ENCODE measurements at regions not wholly inside any gene's neighbourhood (a gene's known extent, or its start where the extent isn't known, plus 50 kb on each side); places are given as distances from the start of the nearest gene placed in this dataset.

- Histone ChIP-seq H3K4me3 (ENCODE audit: insufficient read depth, low read depth, low read length) (no peak overlapping the region), H3K36me3 (replicated peaks; ENCODE audit: control insufficient read depth, insufficient read depth, low read length) (no peaks in the 10 kb centered on the region), H3K27me3 (ENCODE audit: control insufficient read depth, insufficient read depth, low read length) (no peaks in the 10 kb centered on the region)
- DNase-seq = no peak
Observed at GRCh38 chr15:94682171-94682570, 450.8 kb downstream of the MCTP2 start.

DNA sequence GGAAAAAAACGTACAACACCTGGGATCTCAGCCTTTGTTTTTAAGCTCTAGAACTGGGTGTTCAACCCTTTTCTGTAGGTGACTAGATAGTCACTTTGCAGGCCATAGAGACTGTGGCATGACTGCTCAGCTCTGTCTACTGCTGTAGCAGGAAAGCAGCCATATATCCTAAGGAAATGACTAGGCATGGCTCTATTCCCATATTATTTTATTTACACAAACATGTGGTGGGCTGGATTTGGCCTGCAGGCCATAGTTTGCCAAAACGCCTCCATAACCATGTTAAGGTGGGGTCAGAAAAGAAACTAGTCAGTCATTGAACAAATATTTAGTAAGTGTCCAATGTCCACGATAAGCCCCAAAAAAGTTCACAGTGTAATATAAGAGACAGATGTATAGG is 452.5 kb downstream of the MCTP2 start:
- Histone ChIP-seq H3K36me3 (replicated peaks; ENCODE audit: control insufficient read depth, insufficient read depth, low read length) (no peaks in the 10 kb centered on the region), H3K4me3 (ENCODE audit: insufficient read depth, low read depth, low read length) (no peak overlapping the region), H3K27me3 (ENCODE audit: control insufficient read depth, insufficient read depth, low read length) (no peaks in the 10 kb centered on the region)
- no peak for DNase-seq

- H3K36me3 ChIP-seq (replicated peaks; ENCODE audit: control insufficient read depth, insufficient read depth, low read length) = no peaks in the 10 kb centered on the region
- no peak for DNase-seq
- no peaks in the 10 kb centered on the region for H3K27me3 ChIP-seq (ENCODE audit: control insufficient read depth, insufficient read depth, low read length)
- no peak overlapping the region for H3K4me3 ChIP-seq (ENCODE audit: insufficient read depth, low read depth, low read length)
Observed at GRCh38 chr15:94691169-94691568, 459.8 kb downstream of the MCTP2 start.

- Histone ChIP-seq H3K36me3 (replicated peaks; ENCODE audit: control insufficient read depth, insufficient read depth, low read length) (no peaks in the 10 kb centered on the region), H3K4me3 (ENCODE audit: insufficient read depth, low read depth, low read length) (no peak overlapping the region), H3K27me3 (ENCODE audit: control insufficient read depth, insufficient read depth, low read length) (no peaks in the 10 kb centered on the region)
- DNase-seq = no peak
Observed at GRCh38 chr15:94692710-94693109, 461.3 kb downstream of the MCTP2 start.

- no peaks in the 10 kb centered on the region for H3K27me3 ChIP-seq (ENCODE audit: control insufficient read depth, insufficient read depth, low read length)
- no peaks in the 10 kb centered on the region for H3K36me3 ChIP-seq (replicated peaks; ENCODE audit: control insufficient read depth, insufficient read depth, low read length)
- no peak overlapping the region for H3K4me3 ChIP-seq (ENCODE audit: insufficient read depth, low read depth, low read length)
- DNase-seq = no peak
Observed at GRCh38 chr15:94700211-94700610, 468.9 kb downstream of the MCTP2 start.

GRCh38 chr15:94701281-94701985 is 470.1 kb downstream of the MCTP2 start:
- no peak for DNase-seq
- H3K27me3 ChIP-seq (ENCODE audit: control insufficient read depth, insufficient read depth, low read length) = no peaks in the 10 kb centered on the region
- H3K4me3 ChIP-seq (ENCODE audit: insufficient read depth, low read depth, low read length) = no peak overlapping the region
- H3K36me3 ChIP-seq (replicated peaks; ENCODE audit: control insufficient read depth, insufficient read depth, low read length) = no peaks in the 10 kb centered on the region

GRCh38 chr15:94703596-94703995 is 472.2 kb downstream of the MCTP2 start:
- H3K36me3 ChIP-seq (replicated peaks; ENCODE audit: control insufficient read depth, insufficient read depth, low read length) = no peaks in the 10 kb centered on the region
- H3K4me3 ChIP-seq (ENCODE audit: insufficient read depth, low read depth, low read length) = no peak overlapping the region
- no peaks in the 10 kb centered on the region for H3K27me3 ChIP-seq (ENCODE audit: control insufficient read depth, insufficient read depth, low read length)
- DNase-seq = no peak

DNA sequence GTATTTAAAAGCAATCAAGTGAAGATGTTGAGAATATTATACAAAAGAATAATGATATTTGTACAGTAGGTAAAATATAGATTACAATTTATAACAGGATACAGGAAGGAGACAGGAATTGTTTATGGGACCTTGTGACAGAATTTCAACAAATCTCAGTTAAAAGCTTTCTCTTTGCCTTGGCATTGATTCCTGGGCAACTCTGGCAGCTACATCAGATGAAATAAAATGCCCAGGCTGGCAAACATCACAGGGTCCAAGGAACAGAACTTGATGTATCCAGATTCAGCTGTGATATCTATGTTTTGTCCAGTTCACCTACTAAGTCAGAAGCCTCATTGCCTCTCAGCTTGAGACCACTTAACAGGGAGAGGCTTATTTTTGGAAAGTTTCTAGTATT is 473.1 kb downstream of the MCTP2 start:
- H3K27me3 ChIP-seq (ENCODE audit: control insufficient read depth, insufficient read depth, low read length) = no peaks in the 10 kb centered on the region
- H3K36me3 ChIP-seq (replicated peaks; ENCODE audit: control insufficient read depth, insufficient read depth, low read length) = no peaks in the 10 kb centered on the region
- H3K4me3 ChIP-seq (ENCODE audit: insufficient read depth, low read depth, low read length) = no peak overlapping the region
- no peak for DNase-seq

DNA sequence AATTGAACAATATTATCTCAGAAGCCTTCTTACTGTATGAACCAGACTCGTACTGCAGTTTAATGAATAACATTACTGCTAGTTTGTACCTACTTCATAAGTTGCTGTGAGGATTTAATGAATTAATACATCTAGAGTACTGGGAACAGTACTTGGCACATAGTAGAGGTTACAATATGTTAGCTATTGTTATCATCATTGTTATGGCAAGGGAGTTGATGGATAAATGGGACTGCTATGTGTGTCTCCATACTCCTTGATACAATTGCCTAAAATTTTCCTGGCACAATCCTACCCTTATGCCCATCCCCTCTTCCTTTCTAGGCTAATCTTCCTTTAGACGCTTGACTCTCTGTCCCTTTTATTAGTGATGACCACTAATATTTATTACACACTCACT is 473.6 kb downstream of the MCTP2 start:
- Histone ChIP-seq H3K27me3 (ENCODE audit: control insufficient read depth, insufficient read depth, low read length) (no peaks in the 10 kb centered on the region), H3K36me3 (replicated peaks; ENCODE audit: control insufficient read depth, insufficient read depth, low read length) (no peaks in the 10 kb centered on the region), H3K4me3 (ENCODE audit: insufficient read depth, low read depth, low read length) (no peak overlapping the region)
- no peak for DNase-seq

DNA sequence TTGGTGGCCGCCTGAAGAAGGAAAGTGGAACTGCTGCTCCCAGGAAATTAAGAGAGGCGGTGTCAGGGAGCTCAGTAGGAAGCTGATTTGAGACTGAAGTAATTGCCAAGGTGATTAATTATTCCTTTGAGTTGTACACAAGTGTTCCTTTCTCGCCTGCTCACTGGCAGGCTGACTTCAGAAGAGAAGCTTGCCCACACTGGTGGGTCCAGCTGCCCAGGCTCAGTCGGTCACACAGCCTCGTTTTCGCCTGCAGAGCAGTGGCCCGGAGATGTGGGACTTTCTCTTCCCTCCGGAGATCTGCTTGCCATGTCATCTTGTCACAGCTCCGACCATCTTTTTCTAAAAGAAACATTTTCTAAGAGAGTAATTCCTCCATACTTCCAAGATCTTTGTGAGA is 478.0 kb downstream of the MCTP2 start:
- Histone ChIP-seq H3K4me3 (ENCODE audit: insufficient read depth, low read depth, low read length) (no peak overlapping the region), H3K36me3 (replicated peaks; ENCODE audit: control insufficient read depth, insufficient read depth, low read length) (no peaks in the 10 kb centered on the region), H3K27me3 (ENCODE audit: control insufficient read depth, insufficient read depth, low read length) (no peaks in the 10 kb centered on the region)
- DNase-seq = no peak

- Histone ChIP-seq H3K36me3 (replicated peaks; ENCODE audit: control insufficient read depth, insufficient read depth, low read length) (no peaks in the 10 kb centered on the region), H3K4me3 (ENCODE audit: insufficient read depth, low read depth, low read length) (no peak overlapping the region), H3K27me3 (ENCODE audit: control insufficient read depth, insufficient read depth, low read length) (no peaks in the 10 kb centered on the region)
- peak; percentile 15 for DNase-seq
Observed at GRCh38 chr15:94722024-94722636, 490.8 kb downstream of the MCTP2 start.

DNA sequence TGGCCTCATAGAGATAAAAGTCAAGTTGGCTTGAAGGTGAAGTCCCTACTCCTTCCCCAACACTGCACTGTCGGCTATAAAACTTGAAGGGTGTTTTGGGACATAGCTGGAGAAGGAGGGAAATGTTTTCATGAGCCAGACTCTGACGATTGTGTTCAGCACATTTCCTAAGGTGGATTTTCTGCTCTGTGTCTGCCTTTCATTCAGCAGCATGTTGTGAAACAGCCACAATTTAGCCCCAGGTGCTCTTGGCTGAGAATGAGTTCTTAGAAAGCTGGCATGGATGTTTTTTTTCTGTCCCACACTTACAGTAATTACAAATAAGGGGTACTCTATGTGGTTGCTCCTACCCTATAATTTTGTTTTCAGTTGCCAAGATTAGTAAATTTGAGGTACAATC is 492.4 kb downstream of the MCTP2 start:
- H3K4me3 ChIP-seq (ENCODE audit: insufficient read depth, low read depth, low read length) = no peak overlapping the region
- H3K36me3 ChIP-seq (replicated peaks; ENCODE audit: control insufficient read depth, insufficient read depth, low read length) = no peaks in the 10 kb centered on the region
- H3K27me3 ChIP-seq (ENCODE audit: control insufficient read depth, insufficient read depth, low read length) = no peaks in the 10 kb centered on the region
- DNase-seq = no peak

- H3K27me3 ChIP-seq (ENCODE audit: control insufficient read depth, insufficient read depth, low read length) = no peaks in the 10 kb centered on the region
- no peak for DNase-seq
- no peaks in the 10 kb centered on the region for H3K36me3 ChIP-seq (replicated peaks; ENCODE audit: control insufficient read depth, insufficient read depth, low read length)
- no peak overlapping the region for H3K4me3 ChIP-seq (ENCODE audit: insufficient read depth, low read depth, low read length)
Observed at GRCh38 chr15:94731286-94731685, 499.9 kb downstream of the MCTP2 start.

DNA sequence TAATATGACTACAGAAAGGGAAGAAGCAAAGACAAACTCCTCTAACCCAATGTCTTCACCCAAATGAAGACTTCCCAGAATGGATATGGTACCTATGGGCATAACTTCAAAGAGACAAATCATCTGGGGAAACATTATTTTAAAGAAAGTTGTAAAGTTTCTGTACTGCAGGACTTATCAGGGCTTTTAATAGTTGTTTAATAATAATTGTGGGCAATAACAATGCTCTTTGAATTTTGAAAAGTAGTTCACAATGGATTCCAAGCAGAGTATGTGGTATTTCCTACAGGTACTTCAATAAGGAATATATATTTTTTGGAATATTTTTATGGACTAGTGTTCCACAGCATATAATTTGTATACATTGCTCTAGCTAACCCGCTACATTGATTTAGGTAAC is 503.1 kb downstream of the MCTP2 start:
- Histone ChIP-seq H3K27me3 (ENCODE audit: control insufficient read depth, insufficient read depth, low read length) (no peaks in the 10 kb centered on the region), H3K4me3 (ENCODE audit: insufficient read depth, low read depth, low read length) (no peak overlapping the region), H3K36me3 (replicated peaks; ENCODE audit: control insufficient read depth, insufficient read depth, low read length) (no peaks in the 10 kb centered on the region)
- no peak for DNase-seq

GRCh38 chr15:94736236-94736635 is 504.9 kb downstream of the MCTP2 start:
- H3K36me3 ChIP-seq (replicated peaks; ENCODE audit: control insufficient read depth, insufficient read depth, low read length) = no peaks in the 10 kb centered on the region
- no peak for DNase-seq
- H3K4me3 ChIP-seq (ENCODE audit: insufficient read depth, low read depth, low read length) = no peak overlapping the region
- no peaks in the 10 kb centered on the region for H3K27me3 ChIP-seq (ENCODE audit: control insufficient read depth, insufficient read depth, low read length)

GRCh38 chr15:94739639-94740038 is 508.3 kb downstream of the MCTP2 start:
- H3K4me3 ChIP-seq (ENCODE audit: insufficient read depth, low read depth, low read length) = no peak overlapping the region
- H3K27me3 ChIP-seq (ENCODE audit: control insufficient read depth, insufficient read depth, low read length) = no peaks in the 10 kb centered on the region
- DNase-seq = no peak
- no peaks in the 10 kb centered on the region for H3K36me3 ChIP-seq (replicated peaks; ENCODE audit: control insufficient read depth, insufficient read depth, low read length)
